Esophagus muscularis mucosa (tissue), 3 donors: ENCODE measurements at regions not wholly inside any gene's neighbourhood (a gene's known extent, or its start where the extent isn't known, plus 50 kb on each side); places are given as distances from the start of the nearest gene placed in this dataset.

Experiments used
- POLR2AphosphoS5 ChIP-seq, 2 donors: sonication (generic); formaldehyde crosslinking; IDR thresholded peaks; one replicate each; pipeline ENCODE4 v1.6.1; 2017; ENCODE audit warnings: antibody characterized with exemption in 2 of 2
- TF ChIP-seq, protein P1 (sequence below), 3 experiments: fragments of 200-600 bp in 2 of 3; fragments of 450-650 bp in 1 of 3; sonication (generic) in 2 of 3; IDR thresholded peaks; one replicate each; pipeline ENCODE4 v1.5.1; 2017 to 2019; ENCODE audit warnings: antibody characterized with exemption in 3 of 3, mild to moderate bottlenecking in 2 of 3, moderate library complexity in 1 of 3

GRCh38 chr5:155522540-155522939 is 509.0 kb downstream of the KIF4B start:
- no peak for TF ChIP-seq POLR2AphosphoS5 (IDR thresholded peaks at IDR 0.05)
- TF ChIP-seq, protein P1, sequence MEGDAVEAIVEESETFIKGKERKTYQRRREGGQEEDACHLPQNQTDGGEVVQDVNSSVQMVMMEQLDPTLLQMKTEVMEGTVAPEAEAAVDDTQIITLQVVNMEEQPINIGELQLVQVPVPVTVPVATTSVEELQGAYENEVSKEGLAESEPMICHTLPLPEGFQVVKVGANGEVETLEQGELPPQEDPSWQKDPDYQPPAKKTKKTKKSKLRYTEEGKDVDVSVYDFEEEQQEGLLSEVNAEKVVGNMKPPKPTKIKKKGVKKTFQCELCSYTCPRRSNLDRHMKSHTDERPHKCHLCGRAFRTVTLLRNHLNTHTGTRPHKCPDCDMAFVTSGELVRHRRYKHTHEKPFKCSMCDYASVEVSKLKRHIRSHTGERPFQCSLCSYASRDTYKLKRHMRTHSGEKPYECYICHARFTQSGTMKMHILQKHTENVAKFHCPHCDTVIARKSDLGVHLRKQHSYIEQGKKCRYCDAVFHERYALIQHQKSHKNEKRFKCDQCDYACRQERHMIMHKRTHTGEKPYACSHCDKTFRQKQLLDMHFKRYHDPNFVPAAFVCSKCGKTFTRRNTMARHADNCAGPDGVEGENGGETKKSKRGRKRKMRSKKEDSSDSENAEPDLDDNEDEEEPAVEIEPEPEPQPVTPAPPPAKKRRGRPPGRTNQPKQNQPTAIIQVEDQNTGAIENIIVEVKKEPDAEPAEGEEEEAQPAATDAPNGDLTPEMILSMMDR (IDR thresholded peaks at IDR 0.05) = no peak
